ENCODE measurements at regions not wholly inside any gene's neighbourhood (a gene's known extent, or its start where the extent isn't known, plus 50 kb on each side); places are given as distances from the start of the nearest gene placed in this dataset.
A peak's percentile ranks its signal among the peaks of the same experiment; 100 is the strongest.

DNA sequence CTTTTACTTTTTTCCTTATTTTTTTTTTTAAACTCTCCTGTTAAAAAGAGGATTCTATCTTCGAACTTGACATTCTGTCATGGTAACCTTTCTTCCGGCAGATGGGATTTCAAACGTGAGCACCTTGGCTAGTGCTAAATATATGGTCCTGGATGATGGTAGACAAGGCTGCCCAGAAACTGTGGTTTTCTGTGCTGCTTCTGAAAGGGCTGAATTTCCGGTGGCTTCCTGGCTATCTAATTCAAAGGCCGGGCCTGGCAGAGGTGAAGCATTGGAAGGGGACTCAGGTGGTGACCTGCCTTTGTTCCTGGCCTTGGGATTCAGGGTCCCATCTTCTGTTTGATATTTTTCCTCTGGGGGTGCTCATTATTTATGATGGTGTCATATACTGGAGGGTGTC, 118.6 kb upstream of the MYL2 start:
- Histone ChIP-seq H3K27me3 (peaks cover 64% of the 10 kb centered on the region), H3K27ac (no peak overlapping the region), H3K4me3 (no peak overlapping the region), H3K4me1 (peaks cover 21% of the 10 kb centered on the region), H3K9me3 (no peaks in the 10 kb centered on the region), H3K36me3 (no peaks in the 10 kb centered on the region)
- 63% methylated on average over 5 of the region's 5 CpGs for WGBS
- no peak for TF ChIP-seq EP300 (IDR thresholded peaks at IDR 0.05)
- TF ChIP-seq POLR2A (IDR thresholded peaks at IDR 0.05): no peak
- TF ChIP-seq CTCF (IDR thresholded peaks at IDR 0.05): no peak
- DNase-seq (ENCODE audit: low spot score in 2 of 2): no peak

- H3K27me3 ChIP-seq: peaks cover 71% of the 10 kb centered on the region
- 68% methylated on average over 6 of the region's 6 CpGs for WGBS
- H3K4me1 ChIP-seq: peaks cover 28% of the 10 kb centered on the region
- no peak for DNase-seq (ENCODE audit: low spot score in 2 of 2)
- H3K27ac ChIP-seq: no peak overlapping the region
- H3K4me3 ChIP-seq: no peak overlapping the region
- H3K36me3 ChIP-seq: no peaks in the 10 kb centered on the region
- TF ChIP-seq CTCF (IDR thresholded peaks at IDR 0.05) (no peak), POLR2A (IDR thresholded peaks at IDR 0.05) (no peak), EP300 (IDR thresholded peaks at IDR 0.05) (no peak), POLR2AphosphoS5 (IDR thresholded peaks at IDR 0.05) (no peak)
- H3K9me3 ChIP-seq: no peaks in the 10 kb centered on the region
Observed at GRCh38 chr12:111038077-111038476, 117.7 kb upstream of the MYL2 start.

- Histone ChIP-seq H3K36me3 (no peaks in the 10 kb centered on the region), H3K27ac (no peak overlapping the region), H3K4me3 (peak overlapping the region; percentile 16), H3K4me1 (peaks cover 28% of the 10 kb centered on the region), H3K9me3 (no peaks in the 10 kb centered on the region), H3K27me3 (peaks cover 78% of the 10 kb centered on the region)
- WGBS: 50% methylated on average over 23 of the region's 23 CpGs
- no peak for DNase-seq (ENCODE audit: low spot score in 2 of 2)
- TF ChIP-seq POLR2AphosphoS5 (IDR thresholded peaks at IDR 0.05): no peak
- TF ChIP-seq POLR2A (IDR thresholded peaks at IDR 0.05): no peak
- TF ChIP-seq EP300 (IDR thresholded peaks at IDR 0.05): no peak
- TF ChIP-seq CTCF (IDR thresholded peaks at IDR 0.05): no peak
Observed at GRCh38 chr12:111037047-111037446, 116.7 kb upstream of the MYL2 start.

DNA sequence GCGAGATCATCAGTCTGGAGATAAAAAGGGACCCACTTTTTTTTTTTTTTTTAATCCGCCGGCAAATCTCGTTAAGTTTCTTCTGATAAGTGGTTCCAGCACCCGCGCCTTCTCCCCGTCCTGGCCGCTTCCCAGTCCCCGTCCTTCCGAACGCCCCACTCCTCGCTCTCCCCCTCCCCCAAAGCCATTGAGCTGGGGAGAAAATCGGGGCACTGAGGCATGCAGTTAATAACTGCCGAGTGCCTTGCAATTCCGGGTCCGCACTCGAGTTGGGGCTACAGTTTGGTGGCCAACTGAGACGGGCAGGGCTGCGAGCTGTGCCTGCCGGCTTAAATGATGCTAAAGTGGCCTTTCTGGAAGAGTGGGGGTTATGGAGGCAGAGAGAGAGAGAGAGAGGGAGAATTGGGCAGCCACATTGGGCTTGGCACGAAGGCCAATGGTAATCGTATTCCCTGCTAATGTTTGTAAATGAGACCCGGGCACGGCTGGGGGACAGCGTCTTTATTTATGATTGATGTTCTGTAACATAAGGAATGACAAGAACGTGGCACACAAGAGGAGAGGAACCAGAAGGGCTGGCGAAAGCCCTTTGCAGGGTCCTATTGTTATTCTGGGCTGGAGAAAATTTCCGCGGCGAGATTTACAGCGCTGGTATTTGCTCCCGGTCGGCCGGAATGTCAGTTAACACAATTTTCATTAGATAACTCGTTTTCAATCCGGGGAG, 115.4 kb upstream of the MYL2 start:
- no peak overlapping the region for H3K4me3 ChIP-seq
- WGBS: 2% methylated on average over 36 of the region's 36 CpGs
- no peaks in the 10 kb centered on the region for H3K36me3 ChIP-seq
- H3K27me3 ChIP-seq: peaks cover 92% of the 10 kb centered on the region
- H3K4me1 ChIP-seq: peaks cover 28% of the 10 kb centered on the region
- DNase-seq (ENCODE audit: low spot score in 2 of 2): no peak
- TF ChIP-seq CTCF (IDR thresholded peaks at IDR 0.05) (no peak), POLR2AphosphoS5 (IDR thresholded peaks at IDR 0.05) (no peak), EP300 (IDR thresholded peaks at IDR 0.05) (no peak), POLR2A (IDR thresholded peaks at IDR 0.05) (no peak)
- no peaks in the 10 kb centered on the region for H3K9me3 ChIP-seq
- H3K27ac ChIP-seq: no peak overlapping the region

- whole genome bisulfite sequencing: 2% methylated on average over 50 of the region's 50 CpGs
- Histone ChIP-seq H3K36me3 (no peaks in the 10 kb centered on the region), H3K27me3 (peaks cover 97% of the 10 kb centered on the region), H3K27ac (no peak overlapping the region), H3K4me1 (peaks cover 28% of the 10 kb centered on the region), H3K9me3 (no peaks in the 10 kb centered on the region), H3K4me3 (peak overlapping the region; percentile 41)
- no peak for TF ChIP-seq POLR2A (IDR thresholded peaks at IDR 0.05)
- no peak for TF ChIP-seq CTCF (IDR thresholded peaks at IDR 0.05)
- TF ChIP-seq EP300 (IDR thresholded peaks at IDR 0.05): no peak
- no peak for TF ChIP-seq POLR2AphosphoS5 (IDR thresholded peaks at IDR 0.05)
- DNase-seq (ENCODE audit: low spot score in 2 of 2): no peak
Observed at GRCh38 chr12:111034886-111035577, 114.7 kb upstream of the MYL2 start.
